ENCODE measurements at regions not wholly inside any gene's neighbourhood (a gene's known extent, or its start where the extent isn't known, plus 50 kb on each side); places are given as distances from the start of the nearest gene placed in this dataset.

DNA sequence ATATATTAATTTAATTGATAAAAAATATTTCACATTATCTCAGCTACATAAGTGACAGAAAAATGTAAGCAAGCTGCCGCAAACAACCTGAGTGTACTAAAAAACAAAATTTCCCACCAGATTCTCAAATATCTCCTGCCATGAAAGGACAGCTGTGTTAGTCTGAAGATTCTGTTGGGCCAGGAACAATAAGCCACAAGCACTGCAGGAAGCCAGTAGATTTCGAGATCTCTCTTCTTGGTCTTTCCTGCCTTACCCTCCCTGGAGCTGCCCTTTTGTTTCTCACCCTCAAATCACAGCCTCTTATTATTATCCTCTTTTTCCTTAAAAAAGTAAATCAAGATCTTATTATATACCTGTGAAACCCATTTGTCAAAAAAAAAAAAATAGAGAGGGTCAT is 165.6 kb downstream of the EFNB2 start:
- no peak for TF ChIP-seq RAD21 (IDR thresholded peaks at IDR 0.05; ENCODE audit: low read depth)
- no peak for TF ChIP-seq CREB1 (IDR thresholded peaks at IDR 0.05; ENCODE audit: low read depth)
- TF ChIP-seq, protein P1, sequence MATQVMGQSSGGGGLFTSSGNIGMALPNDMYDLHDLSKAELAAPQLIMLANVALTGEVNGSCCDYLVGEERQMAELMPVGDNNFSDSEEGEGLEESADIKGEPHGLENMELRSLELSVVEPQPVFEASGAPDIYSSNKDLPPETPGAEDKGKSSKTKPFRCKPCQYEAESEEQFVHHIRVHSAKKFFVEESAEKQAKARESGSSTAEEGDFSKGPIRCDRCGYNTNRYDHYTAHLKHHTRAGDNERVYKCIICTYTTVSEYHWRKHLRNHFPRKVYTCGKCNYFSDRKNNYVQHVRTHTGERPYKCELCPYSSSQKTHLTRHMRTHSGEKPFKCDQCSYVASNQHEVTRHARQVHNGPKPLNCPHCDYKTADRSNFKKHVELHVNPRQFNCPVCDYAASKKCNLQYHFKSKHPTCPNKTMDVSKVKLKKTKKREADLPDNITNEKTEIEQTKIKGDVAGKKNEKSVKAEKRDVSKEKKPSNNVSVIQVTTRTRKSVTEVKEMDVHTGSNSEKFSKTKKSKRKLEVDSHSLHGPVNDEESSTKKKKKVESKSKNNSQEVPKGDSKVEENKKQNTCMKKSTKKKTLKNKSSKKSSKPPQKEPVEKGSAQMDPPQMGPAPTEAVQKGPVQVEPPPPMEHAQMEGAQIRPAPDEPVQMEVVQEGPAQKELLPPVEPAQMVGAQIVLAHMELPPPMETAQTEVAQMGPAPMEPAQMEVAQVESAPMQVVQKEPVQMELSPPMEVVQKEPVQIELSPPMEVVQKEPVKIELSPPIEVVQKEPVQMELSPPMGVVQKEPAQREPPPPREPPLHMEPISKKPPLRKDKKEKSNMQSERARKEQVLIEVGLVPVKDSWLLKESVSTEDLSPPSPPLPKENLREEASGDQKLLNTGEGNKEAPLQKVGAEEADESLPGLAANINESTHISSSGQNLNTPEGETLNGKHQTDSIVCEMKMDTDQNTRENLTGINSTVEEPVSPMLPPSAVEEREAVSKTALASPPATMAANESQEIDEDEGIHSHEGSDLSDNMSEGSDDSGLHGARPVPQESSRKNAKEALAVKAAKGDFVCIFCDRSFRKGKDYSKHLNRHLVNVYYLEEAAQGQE (IDR thresholded peaks at IDR 0.05; ENCODE audit: low read depth): no peak
- no peak for TF ChIP-seq ZBTB7A (IDR thresholded peaks at IDR 0.05; ENCODE audit: low read depth)
- TF ChIP-seq EP300 (IDR thresholded peaks at IDR 0.05; ENCODE audit: borderline replicate concordance): no peak
- no peak for TF ChIP-seq CEBPB (IDR thresholded peaks at IDR 0.05)
- TF ChIP-seq YY1 (IDR thresholded peaks at IDR 0.05; ENCODE audit: low read depth): no peak
- no peak for TF ChIP-seq TCF12 (IDR thresholded peaks at IDR 0.05; ENCODE audit: low read depth)
